GM12878 (cell line): ENCODE measurements at regions not wholly inside any gene's neighbourhood (a gene's known extent, or its start where the extent isn't known, plus 50 kb on each side); places are given as distances from the start of the nearest gene placed in this dataset.

Experiments used
- ATAC-seq: fragments of 200-7000 bp; cut with Tn5 transposase; 3 replicates; pipeline ENCODE4 v1.9.1; 2020; ENCODE audit warnings: mild to moderate bottlenecking, moderate library complexity
- BruUV-seq: library from RNA; stranded (reverse); fragments of 400-500 nt; replicated peaks from 2 replicates; lab custom pipeline; 2021; lab: Mats Ljungman, UMichigan
- CTCF ChIA-PET: fragments of 300-600 bp; sonication (Branson Sonifier 250); formaldehyde crosslinking; extraction: SDS; loops from one replicate; lab custom pipeline; 2021; ENCODE audit warnings: inconsistent platforms; lab: Yijun Ruan, JAX
- POLR2A ChIA-PET: fragments of 350-600 bp; formaldehyde crosslinking; extraction: SDS; loops from one replicate; lab custom pipeline; 2021; ENCODE audit warnings: inconsistent platforms; lab: Charles Lee
- RAD21 ChIA-PET: fragments of 300-600 bp; sonication (Branson Sonifier 250); formaldehyde crosslinking; loops from one replicate; lab custom pipeline; 2023; ENCODE audit warnings: antibody characterized with exemption; ENCODE audit not compliant: unreplicated experiment; lab: Charles Lee
- SMC1A ChIA-PET: fragments of 300-600 bp; sonication (Branson Sonifier 250); formaldehyde crosslinking; loops from one replicate; lab custom pipeline; 2023; ENCODE audit not compliant: unreplicated experiment, uncharacterized antibody; lab: Charles Lee
- DNase-seq: peaks from one replicate; pipeline ENCODE4 v3.0.0-alpha.2; 2011; ENCODE audit warnings: low read depth, low spot score
- FAIRE-seq: peaks from 3 replicates; lab custom pipeline; 2011; peaks lifted over from hg19 to GRCh38; lab: Jason Lieb, UNC
- H2AFZ ChIP-seq: 2 replicates; pipeline ENCODE4 v1.6.0; 2011; ENCODE audit warnings: low read depth, low read length, control low read depth; ENCODE audit not compliant: control insufficient read depth
- H3K27ac ChIP-seq: 2 replicates; pipeline ENCODE4 v1.5.1; 2011; ENCODE audit warnings: control low read depth; ENCODE audit not compliant: control insufficient read depth, insufficient read depth
- H3K27me3 ChIP-seq, 2 experiments: replicated peaks in 1 of 2; 2 replicates each; pipeline versions ENCODE4 v1.6.0 to v1.6.1; 2011; ENCODE audit warnings: low read length in 1 of 2; ENCODE audit not compliant: control insufficient read depth in 2 of 2, insufficient read depth in 2 of 2
- H3K36me3 ChIP-seq, 2 experiments: 2 replicates each; pipeline ENCODE4 v1.5.1; 2011; ENCODE audit warnings: low read length in 1 of 2; ENCODE audit not compliant: control insufficient read depth in 2 of 2, insufficient read depth in 2 of 2
- H3K4me1 ChIP-seq: 2 replicates; pipeline ENCODE4 v1.6.1; 2011; ENCODE audit warnings: mild to moderate bottlenecking, low read length, moderate library complexity, mixed read lengths; ENCODE audit not compliant: control insufficient read depth, insufficient read depth
- H3K4me2 ChIP-seq: 2 replicates; pipeline ENCODE4 v1.6.0; 2011; ENCODE audit warnings: control low read depth; ENCODE audit not compliant: control insufficient read depth, insufficient read depth
- H3K4me3 ChIP-seq: fragments of 200-600 bp; sonication (generic); 2 replicates; pipeline ENCODE4 v1.5.1; 2016
- H3K79me2 ChIP-seq: 2 replicates; pipeline ENCODE4 v1.6.0; 2011; ENCODE audit warnings: low read length; ENCODE audit not compliant: control insufficient read depth, insufficient read depth
- H3K9ac ChIP-seq: 2 replicates; pipeline ENCODE4 v1.8.0; 2011; ENCODE audit warnings: low read length, control low read depth, mixed read lengths; ENCODE audit not compliant: control insufficient read depth, insufficient read depth
- H3K9me3 ChIP-seq: replicated peaks from 3 replicates; pipeline ENCODE4 v1.5.1; 2011; ENCODE audit warnings: mild to moderate bottlenecking, low read length; ENCODE audit not compliant: control insufficient read depth, insufficient read depth
- H4K20me1 ChIP-seq: 2 replicates; pipeline ENCODE4 v1.6.0; 2011; ENCODE audit not compliant: control insufficient read depth, insufficient read depth
- BHLHE40 ChIP-seq, 2 experiments: fragments of 450-650 bp in 1 of 2; IDR thresholded peaks; 2 replicates each; pipeline ENCODE4 v1.6.1; 2011 to 2017; ENCODE audit warnings: low read depth in 2 of 2, borderline replicate concordance in 1 of 2, improper control_type of control experiment in 1 of 2, low read length in 1 of 2, mild to moderate bottlenecking in 1 of 2
- BMI1 ChIP-seq: fragments of 450-650 bp; IDR thresholded peaks from 2 replicates; pipeline ENCODE4 v1.6.1; 2016; ENCODE audit warnings: mild to moderate bottlenecking, moderate library complexity, borderline replicate concordance
- EED ChIP-seq: sonication (generic); IDR thresholded peaks from 2 replicates; pipeline ENCODE4 v1.6.1; 2016; ENCODE audit warnings: antibody characterized with exemption, low read depth
- EP300 ChIP-seq, 2 experiments: fragments of 150-350 bp in 1 of 2; IDR thresholded peaks; 2 replicates each; pipeline ENCODE4 v1.6.1; 2011 to 2012; ENCODE audit warnings: low read depth in 2 of 2, low read length in 2 of 2, borderline replicate concordance in 1 of 2, improper control_type of control experiment in 1 of 2, inconsistent platforms in 1 of 2; ENCODE audit not compliant: control insufficient read depth in 1 of 2
- GATAD2B ChIP-seq: fragments of 450-650 bp; conservative IDR thresholded peaks from 2 replicates; pipeline ENCODE4 v1.6.1; 2017; ENCODE audit warnings: low read depth, mild to moderate bottlenecking, moderate library complexity
- HDAC2 ChIP-seq: fragments of 200-600 bp; sonication (generic); IDR thresholded peaks from 2 replicates; pipeline ENCODE4 v1.6.1; 2017
- HDAC6 ChIP-seq: fragments of 200-600 bp; sonication (generic); IDR thresholded peaks from one replicate; pipeline ENCODE4 v1.8.0; 2017; ENCODE audit warnings: antibody characterized with exemption; ENCODE audit not compliant: unreplicated experiment
- IRF5 ChIP-seq: fragments of 450-650 bp; IDR thresholded peaks from 2 replicates; pipeline ENCODE4 v1.6.1; 2017; ENCODE audit warnings: borderline replicate concordance
- MTA3 ChIP-seq: IDR thresholded peaks from 2 replicates; pipeline ENCODE4 v1.6.1; 2012; ENCODE audit warnings: low read length, inconsistent platforms, borderline replicate concordance
- NFYA ChIP-seq: IDR thresholded peaks from 2 replicates; pipeline ENCODE4 v1.6.1; 2011; ENCODE audit warnings: low read depth, mild to moderate bottlenecking, low read length, improper control_type of control experiment, borderline replicate concordance
- NRF1 ChIP-seq: conservative IDR thresholded peaks from 2 replicates; pipeline ENCODE4 v1.6.1; 2011; ENCODE audit warnings: mild to moderate bottlenecking, low read depth, low read length, improper control_type of control experiment
- PKNOX1 ChIP-seq: fragments of 450-650 bp; IDR thresholded peaks from 2 replicates; pipeline ENCODE4 v1.6.1; 2016; ENCODE audit warnings: mild to moderate bottlenecking
- RB1 ChIP-seq: fragments of 450-650 bp; formaldehyde crosslinking; IDR thresholded peaks from 2 replicates; pipeline ENCODE4 v1.6.1; 2017; ENCODE audit warnings: mild to moderate bottlenecking, borderline replicate concordance
- ZBTB11 ChIP-seq: fragments of 450-650 bp; formaldehyde crosslinking; IDR thresholded peaks from 2 replicates; pipeline ENCODE4 v1.5.0; 2022; ENCODE audit warnings: mild to moderate bottlenecking, missing genetic modification characterization
- ZBTB33 ChIP-seq: fragments of 450-650 bp; IDR thresholded peaks from 2 replicates; pipeline ENCODE4 v1.6.1; 2017; ENCODE audit warnings: mild to moderate bottlenecking
- ZNF622 ChIP-seq: fragments of 450-650 bp; IDR thresholded peaks from 2 replicates; pipeline ENCODE4 v1.6.1; 2017; ENCODE audit warnings: mild to moderate bottlenecking, inconsistent platforms
- ZZZ3 ChIP-seq: IDR thresholded peaks from 2 replicates; pipeline ENCODE4 v1.6.1; 2011; ENCODE audit warnings: low read depth; ENCODE audit not compliant: control insufficient read depth, insufficient read length
- WGBS: methylation state at CpG from one replicate; pipeline ENCODE4 v1.1.6; 2016; ENCODE audit warnings: low lambda C conversion rate; ENCODE audit not compliant: insufficient replicate concordance, insufficient coverage; ENCODE audit errors: missing lambda C conversion rate; 5-methylcytosine and 5-hydroxymethylcytosine counted together
- in situ Hi-C: fragments of 300-500 bp; cut with MboI; formaldehyde crosslinking; loops from 9 replicates; pipeline ENCODE4 v1.14.3; 2018; ENCODE audit warnings: mixed read lengths
- intact Hi-C: fragments of 100-400 bp; cut with micrococcal nuclease; formaldehyde crosslinking; loops from one replicate; pipeline ENCODE4 v1.14.2; 2022; ENCODE audit not compliant: unreplicated experiment

- TF ChIP-seq PKNOX1: no peak
- no peak for TF ChIP-seq EP300 (IDR thresholded peaks at IDR 0.05; ENCODE audit: borderline replicate concordance in 1 of 2, control insufficient read depth in 1 of 2, low read depth in 2 of 2, low read length in 2 of 2)
- TF ChIP-seq NRF1: no peak
- TF ChIP-seq EED: no peak
- TF ChIP-seq BMI1: no peak
- no peak for TF ChIP-seq HDAC2
- TF ChIP-seq ZNF622: no peak
- no peak for TF ChIP-seq HDAC6
- TF ChIP-seq, all 136 proteins: peak for 0
Measured at GRCh38 chr2:175359710-175360109, 178.2 kb upstream of the ATP5MC3 start (continued).

DNA sequence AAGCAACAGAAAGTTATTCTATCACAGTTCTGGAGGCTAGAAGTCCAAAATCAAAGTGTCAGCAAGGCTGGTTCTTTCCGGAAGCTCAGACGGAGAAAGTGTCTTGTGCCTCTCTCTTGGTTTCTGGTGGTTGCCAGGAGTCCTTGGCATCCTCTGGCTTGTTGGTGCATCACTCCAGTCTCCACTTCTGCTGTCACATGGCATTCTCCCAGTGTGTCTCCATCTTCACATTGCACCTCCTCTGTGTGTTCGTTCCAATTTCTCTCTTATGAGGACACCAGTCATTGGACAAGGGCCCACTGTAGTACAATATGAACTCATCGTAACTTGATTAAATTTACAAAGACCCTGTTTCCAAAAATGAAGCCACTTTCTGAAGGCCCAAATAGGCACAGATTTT lies 175.4 kb upstream of the ATP5MC3 start:
- 63% methylated on average over 4 of the region's 4 CpGs for WGBS
- Histone ChIP-seq H3K4me1 (no peaks in the 10 kb centered on the region), H3K9ac (no peak overlapping the region), H3K27me3 (no peaks in the 10 kb centered on the region), H3K79me2 (no peaks in the 10 kb centered on the region), H3K27ac (no peak overlapping the region), H3K4me2 (no peak overlapping the region), H4K20me1 (no peaks in the 10 kb centered on the region), H3K36me3 (no peaks in the 10 kb centered on the region), H3K9me3 (no peaks in the 10 kb centered on the region), H3K4me3 (no peak overlapping the region), H2AFZ (no peak overlapping the region)
- in situ Hi-C loops: no loop called here
- SMC1A ChIA-PET: no interaction called here
- BruUV-seq: no TSS peak
- POLR2A ChIA-PET: no interaction called here
- ATAC-seq (no peak), DNase-seq (no peak), FAIRE-seq (no peak)
- intact Hi-C loops: no loop called here
- CTCF ChIA-PET: no interaction called here
- RAD21 ChIA-PET: no interaction called here
- TF ChIP-seq RB1 (no peak), MTA3 (no peak), ZBTB11 (CRISPR knock-in tag) (no peak), BHLHE40 (IDR thresholded peaks at IDR 0.05; ENCODE audit: borderline replicate concordance in 1 of 2, low read depth in 2 of 2, low read length in 1 of 2) (no peak), GATAD2B (no peak), ZZZ3 (no peak), NFYA (no peak), NRF1 (no peak), ZBTB33 (no peak), IRF5 (no peak)
